Progenitor cell of endocrine pancreas (in vitro differentiated cells): ENCODE measurements at regions not wholly inside any gene's neighbourhood (a gene's known extent, or its start where the extent isn't known, plus 50 kb on each side); places are given as distances from the start of the nearest gene placed in this dataset.

Source experiments
- DNase-seq: peaks from one replicate; pipeline ENCODE4 v3.0.0; 2021; ENCODE audit warnings: low spot score; ENCODE audit not compliant: unreplicated experiment
- H3K27ac Mint-ChIP-seq: 2 replicates; pipeline ENCODE4 v1.8.0; 2021; ENCODE audit warnings: mild to moderate bottlenecking, moderate library complexity, mixed read lengths
- H3K27me3 Mint-ChIP-seq: 2 replicates; pipeline ENCODE4 v1.8.0; 2021; ENCODE audit warnings: mixed read lengths
- H3K36me3 Mint-ChIP-seq: 2 replicates; pipeline ENCODE4 v1.8.0; 2022; ENCODE audit warnings: mixed read lengths; ENCODE audit not compliant: insufficient read depth
- H3K4me1 Mint-ChIP-seq: 2 replicates; pipeline ENCODE4 v1.8.0; 2021; ENCODE audit warnings: low read depth, mixed read lengths
- H3K4me3 Mint-ChIP-seq: 2 replicates; pipeline ENCODE4 v1.8.0; 2021; ENCODE audit warnings: low read depth, mild to moderate bottlenecking, moderate library complexity, mixed read lengths
- H3K9me3 Mint-ChIP-seq: 2 replicates; pipeline ENCODE4 v1.8.0; 2021; ENCODE audit warnings: low read depth, mixed read lengths
- TF ChIP-seq, protein P1 (sequence below): fragments of 200-600 bp; sonication (generic); IDR thresholded peaks from one replicate; pipeline ENCODE4 v1.5.0; 2021; ENCODE audit warnings: antibody characterized with exemption, mild to moderate bottlenecking; ENCODE audit not compliant: unreplicated experiment

DNA sequence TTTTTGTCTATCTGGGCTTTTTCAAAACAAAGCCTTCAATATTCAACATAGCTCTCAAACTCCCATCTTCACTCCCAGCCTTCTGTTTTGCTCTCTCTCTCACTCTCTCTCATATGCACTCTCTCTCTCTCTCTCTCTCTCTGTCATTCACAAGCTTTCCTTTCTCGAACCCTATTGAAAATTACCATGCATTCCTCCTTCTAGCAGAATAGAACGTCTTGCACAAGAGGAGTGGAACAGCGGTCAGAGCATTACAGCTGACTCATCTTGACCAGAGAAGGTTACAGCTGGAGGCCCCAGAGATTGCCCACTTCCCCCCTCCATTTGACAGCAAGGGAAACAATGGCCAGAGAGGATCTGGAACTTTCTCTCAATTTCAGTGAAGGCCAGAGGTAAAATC lies 51.0 kb upstream of the LIFR start:
- TF ChIP-seq, protein P1, sequence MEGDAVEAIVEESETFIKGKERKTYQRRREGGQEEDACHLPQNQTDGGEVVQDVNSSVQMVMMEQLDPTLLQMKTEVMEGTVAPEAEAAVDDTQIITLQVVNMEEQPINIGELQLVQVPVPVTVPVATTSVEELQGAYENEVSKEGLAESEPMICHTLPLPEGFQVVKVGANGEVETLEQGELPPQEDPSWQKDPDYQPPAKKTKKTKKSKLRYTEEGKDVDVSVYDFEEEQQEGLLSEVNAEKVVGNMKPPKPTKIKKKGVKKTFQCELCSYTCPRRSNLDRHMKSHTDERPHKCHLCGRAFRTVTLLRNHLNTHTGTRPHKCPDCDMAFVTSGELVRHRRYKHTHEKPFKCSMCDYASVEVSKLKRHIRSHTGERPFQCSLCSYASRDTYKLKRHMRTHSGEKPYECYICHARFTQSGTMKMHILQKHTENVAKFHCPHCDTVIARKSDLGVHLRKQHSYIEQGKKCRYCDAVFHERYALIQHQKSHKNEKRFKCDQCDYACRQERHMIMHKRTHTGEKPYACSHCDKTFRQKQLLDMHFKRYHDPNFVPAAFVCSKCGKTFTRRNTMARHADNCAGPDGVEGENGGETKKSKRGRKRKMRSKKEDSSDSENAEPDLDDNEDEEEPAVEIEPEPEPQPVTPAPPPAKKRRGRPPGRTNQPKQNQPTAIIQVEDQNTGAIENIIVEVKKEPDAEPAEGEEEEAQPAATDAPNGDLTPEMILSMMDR, result no peak
- Mint-ChIP-seq H3K4me1 (peaks cover 37% of the 10 kb centered on the region), H3K27me3 (no peaks in the 10 kb centered on the region), H3K4me3 (no peak overlapping the region), H3K27ac (peak overlapping the region; percentile 26), H3K36me3 (no peaks in the 10 kb centered on the region), H3K9me3 (no peaks in the 10 kb centered on the region)
- no peak for DNase-seq

DNA sequence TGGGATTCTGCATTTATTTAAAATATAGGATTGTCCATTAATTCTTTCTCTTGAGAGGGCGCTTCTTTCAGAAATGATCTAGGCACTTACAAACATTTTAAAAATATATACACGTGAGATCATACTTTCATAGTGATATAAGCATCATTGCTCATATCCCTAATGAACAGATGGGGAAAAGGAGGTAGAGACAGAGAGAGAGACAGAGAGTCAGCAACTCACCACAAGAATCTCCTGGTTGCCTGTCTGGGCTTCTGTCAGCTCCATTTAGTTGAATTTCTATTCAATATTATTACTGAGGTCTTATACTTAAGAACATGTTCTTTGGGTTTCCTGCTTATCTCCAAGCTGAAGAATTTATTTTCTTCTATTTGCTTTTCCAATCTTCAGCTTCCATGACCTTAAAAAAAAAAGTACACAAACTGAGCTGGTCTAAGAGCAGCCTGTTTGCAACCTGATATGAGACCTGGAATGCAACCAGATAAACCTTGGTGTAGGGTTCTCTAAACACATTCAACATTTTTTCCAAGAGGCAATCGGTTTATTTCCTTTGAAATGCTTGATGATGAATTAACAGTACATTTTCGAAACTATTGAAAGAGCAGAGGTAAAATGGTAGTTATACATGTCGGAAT lies 51.6 kb upstream of the LIFR start:
- Mint-ChIP-seq H3K9me3 (peaks cover 3% of the 10 kb centered on the region), H3K27me3 (no peaks in the 10 kb centered on the region), H3K36me3 (no peaks in the 10 kb centered on the region), H3K4me1 (peaks cover 40% of the 10 kb centered on the region), H3K4me3 (peak overlapping the region; percentile 27), H3K27ac (peak overlapping the region; percentile 38)
- TF ChIP-seq, protein P1, result no peak
- no peak for DNase-seq

DNA sequence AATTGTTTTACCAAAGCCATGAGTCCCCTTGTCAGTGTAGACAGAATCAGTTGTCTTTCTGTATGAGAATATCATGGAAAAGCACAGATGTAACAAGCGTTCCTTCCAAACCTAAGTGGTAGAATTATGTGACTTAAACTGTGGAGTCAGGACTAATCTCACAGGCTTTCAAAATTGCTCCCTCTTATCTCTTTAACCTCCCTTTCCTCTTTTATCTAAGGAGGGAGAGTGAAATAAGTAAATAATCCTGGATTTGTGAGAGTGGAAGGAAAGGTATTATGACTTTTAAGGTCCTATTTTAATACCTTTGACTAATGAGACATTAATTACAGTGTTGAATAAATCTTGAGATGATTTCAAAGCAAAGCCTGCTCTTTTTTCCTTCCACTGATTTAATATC lies 52.4 kb upstream of the LIFR start:
- peaks cover 42% of the 10 kb centered on the region for H3K4me1 Mint-ChIP-seq
- TF ChIP-seq, protein P1, result no peak
- no peak for DNase-seq
- H3K27me3 Mint-ChIP-seq, result no peaks in the 10 kb centered on the region
- peaks cover 2% of the 10 kb centered on the region for H3K36me3 Mint-ChIP-seq
- H3K27ac Mint-ChIP-seq, result peak overlapping the region; percentile 77
- H3K9me3 Mint-ChIP-seq, result peaks cover 3% of the 10 kb centered on the region
- no peak overlapping the region for H3K4me3 Mint-ChIP-seq

DNA sequence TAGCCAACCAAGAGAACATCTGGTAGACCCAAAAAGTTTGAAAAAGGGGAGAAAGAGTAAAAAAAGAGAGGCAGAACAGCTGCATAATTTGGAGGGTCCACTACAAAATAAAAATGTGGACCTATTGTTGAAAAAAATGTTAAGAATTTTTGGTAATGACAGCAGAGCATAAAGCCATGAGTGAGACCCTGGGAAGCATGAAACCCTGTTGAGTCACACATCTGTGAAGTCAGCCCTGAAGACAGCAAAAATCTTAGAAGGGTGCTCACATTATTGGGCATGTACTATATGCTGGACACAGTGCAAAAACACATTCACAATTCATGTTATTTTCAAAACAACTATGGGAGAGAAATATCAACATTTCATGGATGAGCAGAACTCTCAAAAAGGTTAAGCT lies 56.4 kb upstream of the LIFR start:
- H3K4me1 Mint-ChIP-seq, result peaks cover 35% of the 10 kb centered on the region
- no peak overlapping the region for H3K27ac Mint-ChIP-seq
- H3K4me3 Mint-ChIP-seq, result no peak overlapping the region
- peaks cover 3% of the 10 kb centered on the region for H3K36me3 Mint-ChIP-seq
- TF ChIP-seq, protein P1, result no peak
- no peak for DNase-seq
- no peaks in the 10 kb centered on the region for H3K27me3 Mint-ChIP-seq
- peaks cover 10% of the 10 kb centered on the region for H3K9me3 Mint-ChIP-seq

DNA sequence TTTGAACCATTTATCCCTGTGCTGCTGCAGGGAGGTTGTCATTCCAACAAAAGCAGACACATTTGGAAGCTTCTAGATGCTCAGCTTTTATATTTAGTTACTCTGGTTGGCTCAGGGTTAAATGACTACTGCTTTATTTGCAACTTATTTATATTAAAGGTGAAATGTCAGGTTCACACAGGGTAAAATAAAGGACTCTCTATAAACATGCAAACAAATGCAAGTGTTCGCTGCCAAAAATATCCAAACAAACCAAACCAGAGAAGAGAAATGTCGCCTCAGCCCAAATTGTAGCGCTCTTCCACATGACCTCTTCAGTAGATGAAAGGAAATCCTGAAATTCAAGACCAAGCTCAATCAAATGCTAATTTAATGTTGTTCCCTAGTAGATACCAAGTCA lies 57.0 kb upstream of the LIFR start:
- DNase-seq, result no peak
- Mint-ChIP-seq H3K4me3 (no peak overlapping the region), H3K36me3 (peaks cover 3% of the 10 kb centered on the region), H3K4me1 (peaks cover 28% of the 10 kb centered on the region), H3K9me3 (peaks cover 15% of the 10 kb centered on the region), H3K27me3 (no peaks in the 10 kb centered on the region), H3K27ac (no peak overlapping the region)
- TF ChIP-seq, protein P1, result no peak
